Progenitor cell of endocrine pancreas (in vitro differentiated cells): ENCODE measurements at regions not wholly inside any gene's neighbourhood (a gene's known extent, or its start where the extent isn't known, plus 50 kb on each side); places are given as distances from the start of the nearest gene placed in this dataset.

ENCODE experiments used
- DNase-seq: peaks from one replicate; pipeline ENCODE4 v3.0.0; 2021; ENCODE audit warnings: low spot score; ENCODE audit not compliant: unreplicated experiment
- H3K27ac Mint-ChIP-seq: 2 replicates; pipeline ENCODE4 v1.8.0; 2021; ENCODE audit warnings: mild to moderate bottlenecking, moderate library complexity, mixed read lengths
- H3K27me3 Mint-ChIP-seq: 2 replicates; pipeline ENCODE4 v1.8.0; 2021; ENCODE audit warnings: mixed read lengths
- H3K36me3 Mint-ChIP-seq: 2 replicates; pipeline ENCODE4 v1.8.0; 2022; ENCODE audit warnings: mixed read lengths; ENCODE audit not compliant: insufficient read depth
- H3K4me1 Mint-ChIP-seq: 2 replicates; pipeline ENCODE4 v1.8.0; 2021; ENCODE audit warnings: low read depth, mixed read lengths
- H3K4me3 Mint-ChIP-seq: 2 replicates; pipeline ENCODE4 v1.8.0; 2021; ENCODE audit warnings: low read depth, mild to moderate bottlenecking, moderate library complexity, mixed read lengths
- H3K9me3 Mint-ChIP-seq: 2 replicates; pipeline ENCODE4 v1.8.0; 2021; ENCODE audit warnings: low read depth, mixed read lengths
- TF ChIP-seq, protein P1 (sequence below): fragments of 200-600 bp; sonication (generic); IDR thresholded peaks from one replicate; pipeline ENCODE4 v1.5.0; 2021; ENCODE audit warnings: antibody characterized with exemption, mild to moderate bottlenecking; ENCODE audit not compliant: unreplicated experiment

DNA sequence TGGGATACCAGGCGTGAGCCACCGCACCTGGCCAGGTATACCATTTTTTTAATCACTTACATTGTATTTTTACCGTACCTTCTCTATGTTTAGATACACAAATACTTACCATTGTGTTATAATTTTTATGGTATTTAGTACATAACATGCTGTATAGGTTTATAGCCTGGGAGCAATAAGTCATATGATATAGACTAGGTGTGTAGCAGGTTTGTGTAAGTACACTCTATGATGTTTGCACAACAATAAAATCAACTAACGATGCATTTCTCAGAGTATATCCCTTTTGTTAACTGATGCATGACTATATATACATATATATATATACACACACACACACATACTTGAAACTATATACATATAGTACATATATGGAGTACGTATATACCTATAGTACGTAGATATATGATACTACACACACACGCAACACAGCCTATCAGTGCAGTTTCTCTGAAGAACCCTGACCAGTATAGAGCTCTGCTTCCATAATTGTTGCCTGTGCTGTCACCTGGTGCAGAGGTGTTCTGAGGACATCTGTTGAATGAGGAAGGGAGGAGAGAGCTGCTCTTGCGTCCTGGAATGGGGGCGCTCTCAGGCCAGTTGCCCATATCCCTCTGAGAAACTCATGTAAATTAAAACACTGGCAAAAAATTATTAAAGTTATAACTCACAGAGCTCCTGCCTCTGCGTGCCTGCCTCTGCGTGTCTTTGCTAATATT, 315.3 kb downstream of the FGFR2 start:
- Mint-ChIP-seq H3K4me1 (peaks cover 11% of the 10 kb centered on the region), H3K27ac (no peak overlapping the region), H3K9me3 (peaks cover 3% of the 10 kb centered on the region), H3K36me3 (no peaks in the 10 kb centered on the region), H3K27me3 (peaks cover 5% of the 10 kb centered on the region), H3K4me3 (no peak overlapping the region)
- TF ChIP-seq, protein P1, sequence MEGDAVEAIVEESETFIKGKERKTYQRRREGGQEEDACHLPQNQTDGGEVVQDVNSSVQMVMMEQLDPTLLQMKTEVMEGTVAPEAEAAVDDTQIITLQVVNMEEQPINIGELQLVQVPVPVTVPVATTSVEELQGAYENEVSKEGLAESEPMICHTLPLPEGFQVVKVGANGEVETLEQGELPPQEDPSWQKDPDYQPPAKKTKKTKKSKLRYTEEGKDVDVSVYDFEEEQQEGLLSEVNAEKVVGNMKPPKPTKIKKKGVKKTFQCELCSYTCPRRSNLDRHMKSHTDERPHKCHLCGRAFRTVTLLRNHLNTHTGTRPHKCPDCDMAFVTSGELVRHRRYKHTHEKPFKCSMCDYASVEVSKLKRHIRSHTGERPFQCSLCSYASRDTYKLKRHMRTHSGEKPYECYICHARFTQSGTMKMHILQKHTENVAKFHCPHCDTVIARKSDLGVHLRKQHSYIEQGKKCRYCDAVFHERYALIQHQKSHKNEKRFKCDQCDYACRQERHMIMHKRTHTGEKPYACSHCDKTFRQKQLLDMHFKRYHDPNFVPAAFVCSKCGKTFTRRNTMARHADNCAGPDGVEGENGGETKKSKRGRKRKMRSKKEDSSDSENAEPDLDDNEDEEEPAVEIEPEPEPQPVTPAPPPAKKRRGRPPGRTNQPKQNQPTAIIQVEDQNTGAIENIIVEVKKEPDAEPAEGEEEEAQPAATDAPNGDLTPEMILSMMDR: no peak
- DNase-seq: no peak

- no peak for DNase-seq
- TF ChIP-seq, protein P1: no peak
- Mint-ChIP-seq H3K4me3 (no peak overlapping the region), H3K27me3 (peaks cover 7% of the 10 kb centered on the region), H3K9me3 (no peaks in the 10 kb centered on the region), H3K27ac (no peak overlapping the region), H3K36me3 (no peaks in the 10 kb centered on the region), H3K4me1 (peaks cover 15% of the 10 kb centered on the region)
Measured at GRCh38 chr10:121284936-121285335, 313.3 kb downstream of the FGFR2 start.

GRCh38 chr10:121285406-121286196, 312.6 kb downstream of the FGFR2 start:
- no peak for DNase-seq
- TF ChIP-seq, protein P1: no peak
- peaks cover 7% of the 10 kb centered on the region for H3K27me3 Mint-ChIP-seq
- H3K36me3 Mint-ChIP-seq: no peaks in the 10 kb centered on the region
- H3K27ac Mint-ChIP-seq: no peak overlapping the region
- H3K9me3 Mint-ChIP-seq: no peaks in the 10 kb centered on the region
- H3K4me1 Mint-ChIP-seq: peaks cover 15% of the 10 kb centered on the region
- no peak overlapping the region for H3K4me3 Mint-ChIP-seq

- Mint-ChIP-seq H3K27me3 (peaks cover 7% of the 10 kb centered on the region), H3K4me3 (no peak overlapping the region), H3K4me1 (peaks cover 27% of the 10 kb centered on the region), H3K27ac (no peak overlapping the region), H3K9me3 (no peaks in the 10 kb centered on the region), H3K36me3 (no peaks in the 10 kb centered on the region)
- DNase-seq: no peak
- TF ChIP-seq, protein P1: no peak
Measured at GRCh38 chr10:121288011-121288410, 310.2 kb downstream of the FGFR2 start.

- no peaks in the 10 kb centered on the region for H3K36me3 Mint-ChIP-seq
- no peaks in the 10 kb centered on the region for H3K9me3 Mint-ChIP-seq
- peaks cover 7% of the 10 kb centered on the region for H3K27me3 Mint-ChIP-seq
- H3K27ac Mint-ChIP-seq: no peak overlapping the region
- DNase-seq: no peak
- TF ChIP-seq, protein P1: no peak
- H3K4me3 Mint-ChIP-seq: no peak overlapping the region
- H3K4me1 Mint-ChIP-seq: peaks cover 37% of the 10 kb centered on the region
Measured at GRCh38 chr10:121288864-121289661, 309.2 kb downstream of the FGFR2 start.
